ENCODE measurements at regions not wholly inside any gene's neighbourhood (a gene's known extent, or its start where the extent isn't known, plus 50 kb on each side); places are given as distances from the start of the nearest gene placed in this dataset.

- no peaks in the 10 kb centered on the region for H3K36me3 Mint-ChIP-seq
- H4K20me1 ChIP-seq (ENCODE audit: insufficient read depth, low read length): no peaks in the 10 kb centered on the region
- intact Hi-C loops (cut with micrococcal nuclease): no loop called here
- no CpG with 5 or more reads among the region's 8 CpGs for WGBS (ENCODE audit: insufficient coverage)
- peaks cover 0 to 4% of the 10 kb centered on the region in 2 donors for H3K9me3 ChIP-seq (replicated peaks in 1 of 2; ENCODE audit: control insufficient read depth in 1 of 2, insufficient read depth in 1 of 2, low read length in 2 of 2)
- no peak overlapping the region for H3K27ac Mint-ChIP-seq
- H3K4me1 Mint-ChIP-seq: no peaks in the 10 kb centered on the region
- DNase-seq: no peak
- H3K27me3 Mint-ChIP-seq (ENCODE audit: low read depth in 3 of 3): peaks cover 2 to 4% (median 4%) of the 10 kb centered on the region in 3 donors
- peaks cover 0 to 19% (median 4%) of the 10 kb centered on the region in 7 donors for H3K9me3 Mint-ChIP-seq
- H3K36me3 ChIP-seq (replicated peaks in 1 of 2; ENCODE audit: control insufficient read depth in 1 of 2, insufficient read depth in 2 of 2, low read length in 2 of 2): no peaks in the 10 kb centered on the region
- H2AFZ ChIP-seq (ENCODE audit: insufficient read depth, low read depth, low read length, poor library complexity, severe bottlenecking): no peak overlapping the region
- TF ChIP-seq CTCF (IDR thresholded peaks at IDR 0.05): no peak
- no peaks in the 10 kb centered on the region for H3K79me2 ChIP-seq (ENCODE audit: insufficient read depth, low read length)
- H3K27me3 ChIP-seq (ENCODE audit: control insufficient read depth in 2 of 2, insufficient read depth in 2 of 2, low read length in 2 of 2): no peaks in the 10 kb centered on the region
- no peak overlapping the region for H3K9ac ChIP-seq (ENCODE audit: insufficient read depth, low read length, poor library complexity, severe bottlenecking)
- no peak overlapping the region for H3K4me3 ChIP-seq (replicated peaks in 1 of 3; ENCODE audit: low read depth in 2 of 3, low read length in 3 of 3)
- no peak overlapping the region for H3K27ac ChIP-seq (ENCODE audit: low read depth in 1 of 2, low read length in 2 of 2)
- H3K4me2 ChIP-seq (replicated peaks; ENCODE audit: extremely low read depth, low read length, poor library complexity, severe bottlenecking): no peak overlapping the region
- H3K4me1 ChIP-seq (ENCODE audit: control insufficient read depth in 1 of 2, insufficient read depth in 2 of 2, low read length in 2 of 2): no peaks in the 10 kb centered on the region
- H3K4me3 Mint-ChIP-seq: no peak overlapping the region
Measured at GRCh38 chr16:13808102-13808501, 111.9 kb upstream of the ERCC4 start.

- no peaks in the 10 kb centered on the region for H3K27me3 ChIP-seq (ENCODE audit: control insufficient read depth in 2 of 2, insufficient read depth in 2 of 2, low read length in 2 of 2)
- peaks cover 0 to 19% (median 8%) of the 10 kb centered on the region in 7 donors for H3K9me3 Mint-ChIP-seq
- intact Hi-C loops (cut with micrococcal nuclease): no loop called here
- H3K9ac ChIP-seq (ENCODE audit: insufficient read depth, low read length, poor library complexity, severe bottlenecking): no peak overlapping the region
- H4K20me1 ChIP-seq (ENCODE audit: insufficient read depth, low read length): no peaks in the 10 kb centered on the region
- H3K4me1 Mint-ChIP-seq: no peaks in the 10 kb centered on the region
- H3K4me1 ChIP-seq (ENCODE audit: control insufficient read depth in 1 of 2, insufficient read depth in 2 of 2, low read length in 2 of 2): no peaks in the 10 kb centered on the region
- no peaks in the 10 kb centered on the region for H3K79me2 ChIP-seq (ENCODE audit: insufficient read depth, low read length)
- H3K27ac ChIP-seq (ENCODE audit: low read depth in 1 of 2, low read length in 2 of 2): no peak overlapping the region
- H3K9me3 ChIP-seq (replicated peaks in 1 of 2; ENCODE audit: control insufficient read depth in 1 of 2, insufficient read depth in 1 of 2, low read length in 2 of 2): no peaks in the 10 kb centered on the region
- H3K4me2 ChIP-seq (replicated peaks; ENCODE audit: extremely low read depth, low read length, poor library complexity, severe bottlenecking): no peak overlapping the region
- H2AFZ ChIP-seq (ENCODE audit: insufficient read depth, low read depth, low read length, poor library complexity, severe bottlenecking): no peak overlapping the region
- no peak overlapping the region for H3K27ac Mint-ChIP-seq
- no peak overlapping the region for H3K4me3 ChIP-seq (replicated peaks in 1 of 3; ENCODE audit: low read depth in 2 of 3, low read length in 3 of 3)
- H3K4me3 Mint-ChIP-seq: no peak overlapping the region
- H3K36me3 ChIP-seq (replicated peaks in 1 of 2; ENCODE audit: control insufficient read depth in 1 of 2, insufficient read depth in 2 of 2, low read length in 2 of 2): no peaks in the 10 kb centered on the region
- no peak for TF ChIP-seq CTCF (IDR thresholded peaks at IDR 0.05)
- DNase-seq: no peak
- H3K36me3 Mint-ChIP-seq: no peaks in the 10 kb centered on the region
- peaks cover under 1 to 9% (median 4%) of the 10 kb centered on the region in 3 donors for H3K27me3 Mint-ChIP-seq (ENCODE audit: low read depth in 3 of 3)
Measured at GRCh38 chr16:13809765-13810164, 110.2 kb upstream of the ERCC4 start.

Data from CD14-positive monocyte (primary cell).